ENCODE measurements at regions not wholly inside any gene's neighbourhood (a gene's known extent, or its start where the extent isn't known, plus 50 kb on each side); places are given as distances from the start of the nearest gene placed in this dataset. TPM values are rescaled to one million over a fixed set of nuclear protein-coding genes. Genes with fewer than 3 reads are reported as not detected.
A peak's percentile ranks its signal among the peaks of the same experiment; 100 is the strongest.

GRCh38 chr1:237953238-237953637 lies 62.5 kb upstream of the ZP4 start:
- no peaks in the 10 kb centered on the region for H3K27me3 ChIP-seq (ENCODE audit: control insufficient read depth in 4 of 4, insufficient read depth in 4 of 4, low read length in 3 of 4)
- no peak for DNase-seq (ENCODE audit: low spot score)
- H3K9me3 ChIP-seq (ENCODE audit: control insufficient read depth in 4 of 4, low read length in 3 of 4) = no peaks in the 10 kb centered on the region
- no peak overlapping the region for H3K27ac ChIP-seq (ENCODE audit: low read depth in 1 of 2, low read length in 2 of 2)
- peaks cover 0 to 8% (median 1%) of the 10 kb centered on the region in 4 donors for H3K4me1 ChIP-seq (ENCODE audit: control insufficient read depth in 4 of 4, insufficient read depth in 4 of 4, low read length in 3 of 4)
- TF ChIP-seq YY1 (IDR thresholded peaks at IDR 0.05) (peak; percentile 31), FOXA1 (IDR thresholded peaks at IDR 0.05) (no peak), FOXA2 (IDR thresholded peaks at IDR 0.05) (no peak), RXRA (IDR thresholded peaks at IDR 0.05) (peak; percentile 20 to 47), RAD21 (IDR thresholded peaks at IDR 0.05) (peak; percentile 71 to 73), HNF4A (conservative IDR thresholded peaks at IDR 0.05) (peak; percentile 74 to 79), HNF4G (IDR thresholded peaks at IDR 0.05) (peak; percentile 40)
- TF ChIP-seq, protein P1, sequence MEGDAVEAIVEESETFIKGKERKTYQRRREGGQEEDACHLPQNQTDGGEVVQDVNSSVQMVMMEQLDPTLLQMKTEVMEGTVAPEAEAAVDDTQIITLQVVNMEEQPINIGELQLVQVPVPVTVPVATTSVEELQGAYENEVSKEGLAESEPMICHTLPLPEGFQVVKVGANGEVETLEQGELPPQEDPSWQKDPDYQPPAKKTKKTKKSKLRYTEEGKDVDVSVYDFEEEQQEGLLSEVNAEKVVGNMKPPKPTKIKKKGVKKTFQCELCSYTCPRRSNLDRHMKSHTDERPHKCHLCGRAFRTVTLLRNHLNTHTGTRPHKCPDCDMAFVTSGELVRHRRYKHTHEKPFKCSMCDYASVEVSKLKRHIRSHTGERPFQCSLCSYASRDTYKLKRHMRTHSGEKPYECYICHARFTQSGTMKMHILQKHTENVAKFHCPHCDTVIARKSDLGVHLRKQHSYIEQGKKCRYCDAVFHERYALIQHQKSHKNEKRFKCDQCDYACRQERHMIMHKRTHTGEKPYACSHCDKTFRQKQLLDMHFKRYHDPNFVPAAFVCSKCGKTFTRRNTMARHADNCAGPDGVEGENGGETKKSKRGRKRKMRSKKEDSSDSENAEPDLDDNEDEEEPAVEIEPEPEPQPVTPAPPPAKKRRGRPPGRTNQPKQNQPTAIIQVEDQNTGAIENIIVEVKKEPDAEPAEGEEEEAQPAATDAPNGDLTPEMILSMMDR (IDR thresholded peaks at IDR 0.05; ENCODE audit: low read depth, low read length, missing input control) = peak; percentile 29
- no peak overlapping the region for H3K4me3 ChIP-seq (ENCODE audit: low read depth in 1 of 3, low read length in 3 of 3)
- H3K9ac ChIP-seq (ENCODE audit: low read depth in 1 of 2, low read length in 2 of 2) = no peak overlapping the region
- 39% methylated on average over 7 of the region's 7 CpGs for WGBS
- no peaks in the 10 kb centered on the region for H3K36me3 ChIP-seq (ENCODE audit: control insufficient read depth in 4 of 4, insufficient read depth in 3 of 4, low read depth in 1 of 4, low read length in 3 of 4)

Small RNA genes in the stretch of these regions (small RNA-seq; reads per million reads assigned to genes)
- gene AL356010.1 (not detected), gene AL590135.1 (not detected), gene RNU6-725P (not detected)
